Motor neuron (in vitro differentiated cells): ENCODE measurements at regions not wholly inside any gene's neighbourhood (a gene's known extent, or its start where the extent isn't known, plus 50 kb on each side); places are given as distances from the start of the nearest gene placed in this dataset.

Experiments
- ATAC-seq, 8 experiments: fragments of 200-7000 bp; cut with Tn5 transposase; replicated peaks in 6 of 8; 2 replicates each; pipeline ENCODE4 v1.8.0; 2021; ENCODE audit warnings: mild to moderate bottlenecking in 8 of 8, moderate library complexity in 8 of 8
- H3K27ac ChIP-seq, 2 donors: fragments of 250-450 bp; sonication (Bioruptor Pico); 2 replicates each; pipeline ENCODE4 v1.9.0; 2021; ENCODE audit warnings: antibody characterized with exemption in 2 of 2, mild to moderate bottlenecking in 2 of 2, moderate library complexity in 1 of 2
- H3K4me1 ChIP-seq, 2 donors: fragments of 250-450 bp; sonication (Bioruptor Pico); replicated peaks in 1 of 2; 2 replicates each; pipeline ENCODE4 v1.6.1; 2021; ENCODE audit warnings: antibody characterized with exemption in 2 of 2, mild to moderate bottlenecking in 2 of 2, moderate library complexity in 1 of 2
- H3K4me3 ChIP-seq, 5 donors: fragments of 250-450 bp; sonication (Bioruptor Pico); 2 replicates each; pipeline ENCODE4 v1.9.0; 2021; ENCODE audit warnings: antibody characterized with exemption in 5 of 5, mild to moderate bottlenecking in 5 of 5, moderate library complexity in 4 of 5
- WGBS, 10 experiments: fragments of 450-650 bp; shearing (Covaris generic); methylation state at CpG; one replicate each; pipeline ENCODE4 v1.0.0; 2022; 5-methylcytosine and 5-hydroxymethylcytosine counted together
- in situ Hi-C, 9 experiments: fragments of 400-800 bp; cut with MboI; loops; one replicate each; pipeline ENCODE4 v1.15.0; 2021; ENCODE audit warnings: low sequenced_read_pairs in 9 of 9, low pct_unique_long_range_greater_than_20kb in 2 of 9; ENCODE audit not compliant: unreplicated experiment in 9 of 9

DNA sequence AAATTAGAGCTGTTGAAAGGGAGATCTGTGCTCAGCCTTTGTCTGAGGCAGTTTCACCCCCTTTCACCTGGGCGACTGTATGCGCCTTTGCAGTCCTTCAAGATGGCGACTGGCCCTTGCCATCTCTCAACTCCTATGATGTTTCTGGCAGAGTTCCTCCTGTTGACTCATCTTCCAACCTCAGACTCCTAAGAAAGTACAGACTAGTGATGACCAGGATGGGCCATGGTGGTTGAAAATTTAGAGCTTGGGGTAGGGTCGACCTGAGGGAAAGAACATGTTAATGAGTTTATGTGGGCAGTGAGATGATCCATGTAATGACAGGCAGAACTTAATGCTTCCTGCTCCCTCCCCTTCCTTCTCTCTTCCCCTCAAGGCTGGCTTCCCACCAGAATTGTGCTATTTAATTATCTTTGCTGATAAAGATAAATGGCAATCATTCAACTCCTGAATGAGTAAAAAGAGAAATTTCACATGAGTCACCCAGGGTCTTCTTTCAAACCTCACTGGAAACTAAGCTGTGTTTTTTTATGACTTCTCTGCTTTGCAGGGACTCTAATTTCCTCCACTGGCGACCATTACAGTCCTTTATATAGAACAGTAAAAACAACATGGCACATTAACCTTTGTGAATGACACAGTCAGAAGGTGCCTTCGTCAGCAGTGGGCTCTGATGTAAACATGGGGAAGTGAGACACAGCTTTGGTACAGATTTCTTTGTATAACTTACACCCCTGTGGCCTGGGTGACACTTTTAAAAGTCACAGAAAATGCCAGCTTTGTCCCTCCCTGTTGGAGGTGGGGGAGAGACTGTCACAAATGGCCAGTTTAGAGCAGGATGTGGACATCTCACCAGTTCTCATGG, 103.5 kb downstream of the SCP2D1 start:
- ATAC-seq: peak in 5 of 8 experiments; percentile 69 to 93 (median 83)
- no peak overlapping the region for H3K4me3 ChIP-seq
- in situ Hi-C loops: loop anchor here in 1 of 9 experiments (25.0 kb wide), 1 partner anchor 270 kb away; no protein-coding TSS in a partner anchor
- no peaks in the 10 kb centered on the region for H3K4me1 ChIP-seq
- no peak overlapping the region for H3K27ac ChIP-seq
- 34 to 77% (median 52%) methylated on average over 1 to 5 of the region's 6 CpGs; no CpG with 5 or more reads in 1 of the 10 experiments for WGBS, 10 experiments

DNA sequence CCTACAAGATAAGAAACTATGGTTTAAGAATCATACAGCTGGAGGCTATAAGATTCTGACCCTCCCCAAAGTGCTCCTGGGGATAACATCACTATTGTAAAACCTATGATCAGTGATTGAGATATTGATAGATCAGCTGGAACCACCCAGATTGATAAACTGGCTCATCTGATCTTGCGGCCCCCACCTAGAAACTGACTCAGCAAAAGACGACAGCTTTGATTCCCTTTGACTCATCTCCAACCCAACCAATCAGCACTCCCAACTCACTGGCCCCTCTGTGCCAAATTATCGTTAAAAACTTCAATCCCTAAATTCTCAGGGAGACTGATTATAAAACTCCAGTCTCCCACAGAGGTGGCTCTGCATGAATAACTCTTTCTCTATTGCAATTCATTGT, 106.4 kb downstream of the SCP2D1 start:
- in situ Hi-C loops: loop anchor here in 1 of 9 experiments (25.0 kb wide), 1 partner anchor 267 kb away; no protein-coding TSS in a partner anchor

DNA sequence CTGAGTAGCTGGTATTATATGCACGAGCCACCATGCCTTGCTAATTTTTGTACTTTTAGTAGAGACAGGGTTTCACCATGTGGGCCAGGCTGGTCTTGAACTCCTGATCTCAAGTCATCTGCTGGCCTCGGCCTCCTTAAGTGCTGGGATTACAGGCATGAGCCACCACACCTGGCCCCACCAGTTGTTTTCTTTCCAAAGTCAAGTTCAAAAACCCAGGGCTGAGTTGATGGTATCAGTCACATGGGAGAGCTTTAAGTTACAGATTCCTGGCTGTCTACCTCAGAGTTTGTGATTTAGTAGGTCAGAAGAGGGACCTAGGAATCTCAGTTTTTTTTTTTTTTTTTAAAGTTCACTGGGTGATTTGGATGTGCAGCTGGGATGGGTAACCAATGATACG, 107.7 kb downstream of the SCP2D1 start:
- ATAC-seq: no peak
- H3K27ac ChIP-seq: no peak overlapping the region
- in situ Hi-C loops: loop anchor here in 1 of 9 experiments (25.0 kb wide), 1 partner anchor 266 kb away; no protein-coding TSS in a partner anchor
- no peaks in the 10 kb centered on the region for H3K4me1 ChIP-seq
- no peak overlapping the region for H3K4me3 ChIP-seq
- WGBS, 10 experiments: 40 to 100% (median 80%) methylated on average over 1 to 3 of the region's 3 CpGs; no CpG with 5 or more reads in 1 of the 10 experiments

More for the DNA sequence above, 106.4 kb downstream of the SCP2D1 start:
- H3K27ac ChIP-seq: no peak overlapping the region
- no peaks in the 10 kb centered on the region for H3K4me1 ChIP-seq
- WGBS, 10 experiments: 20 to 100% (median 85%) methylated on average over 1 to 3 of the region's 3 CpGs
- ATAC-seq: no peak
- H3K4me3 ChIP-seq: no peak overlapping the region

DNA sequence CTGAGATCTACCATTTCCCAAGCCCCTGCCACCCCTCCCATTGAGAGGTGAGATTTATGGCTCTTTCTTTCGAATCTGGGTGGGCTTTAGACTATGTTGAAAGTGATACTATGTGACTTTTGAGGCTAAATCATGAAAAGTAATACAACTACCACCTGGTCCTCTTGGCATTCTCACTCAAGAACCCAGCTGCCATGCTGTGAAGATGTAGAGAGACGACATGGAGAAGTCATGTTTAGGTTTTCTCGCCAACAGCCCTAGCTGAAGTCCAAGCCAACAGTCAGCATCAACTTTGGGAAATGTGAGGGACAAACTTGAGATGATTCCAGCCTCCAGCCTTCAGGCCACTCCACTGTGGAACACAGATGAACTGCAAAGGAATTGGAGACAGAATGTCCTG, 108.7 kb downstream of the SCP2D1 start:
- Histone ChIP-seq H3K27ac (no peak overlapping the region), H3K4me3 (no peak overlapping the region), H3K4me1 (no peaks in the 10 kb centered on the region)
- ATAC-seq: no peak
- in situ Hi-C loops: loop anchor here in 1 of 9 experiments (25.0 kb wide), 1 partner anchor 265 kb away; no protein-coding TSS in a partner anchor
- WGBS, 10 experiments: 0 to 80% (median 42%) methylated on average over 1 to 3 of the region's 3 CpGs; no CpG with 5 or more reads in 2 of the 10 experiments

DNA sequence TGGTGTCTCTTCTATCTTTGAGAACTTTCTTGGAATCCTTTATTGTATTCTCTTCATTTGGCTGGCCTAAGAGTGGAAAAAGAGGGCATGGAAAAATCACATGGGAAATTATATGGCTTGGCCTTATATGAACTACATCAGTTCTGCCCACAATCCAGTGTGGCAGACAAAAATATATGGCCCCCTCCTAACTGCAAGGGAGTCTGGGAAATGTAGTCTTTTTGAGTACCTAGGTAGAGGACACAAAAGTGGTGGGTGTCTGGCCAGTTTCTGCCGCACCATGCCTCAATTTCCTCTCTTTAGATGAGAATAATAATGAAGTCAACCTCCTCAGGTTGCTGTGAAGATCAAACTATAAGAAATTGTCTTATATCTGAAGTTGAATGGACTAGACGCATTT, 109.3 kb downstream of the SCP2D1 start:
- ATAC-seq: no peak
- 0 to 100% (median 86%) methylated on average over 1 to 2 of the region's 2 CpGs; no CpG with 5 or more reads in 4 of the 10 experiments for WGBS, 10 experiments
- in situ Hi-C loops: loop anchor here in 1 of 9 experiments (25.0 kb wide), 1 partner anchor 264 kb away; no protein-coding TSS in a partner anchor
- H3K27ac ChIP-seq: no peak overlapping the region
- no peaks in the 10 kb centered on the region for H3K4me1 ChIP-seq
- H3K4me3 ChIP-seq: no peak overlapping the region

DNA sequence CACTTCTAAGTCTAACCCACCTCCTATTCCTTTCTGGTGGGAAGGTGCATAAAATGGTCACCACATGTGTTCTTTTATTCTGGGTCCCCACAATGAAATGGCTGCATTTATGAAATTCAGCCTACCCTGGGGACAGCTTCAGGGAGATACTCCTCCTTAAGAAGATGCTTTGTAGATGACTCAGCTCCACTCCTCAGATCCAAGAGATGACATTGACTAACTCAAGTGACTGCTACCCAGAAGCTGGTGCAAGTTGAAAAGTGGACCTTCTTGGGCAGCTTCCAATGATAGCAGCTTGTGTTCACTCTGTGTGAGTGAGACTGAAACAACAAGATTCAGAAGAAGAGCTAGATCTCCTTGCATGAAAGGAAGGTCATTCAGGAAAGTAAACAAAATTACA, 113.4 kb downstream of the SCP2D1 start:
- no peak overlapping the region for H3K27ac ChIP-seq
- no peaks in the 10 kb centered on the region for H3K4me1 ChIP-seq
- in situ Hi-C loops: no loop called here
- peak in 2 of 8 experiments; percentile 74 to 76 for ATAC-seq
- H3K4me3 ChIP-seq: no peak overlapping the region

DNA sequence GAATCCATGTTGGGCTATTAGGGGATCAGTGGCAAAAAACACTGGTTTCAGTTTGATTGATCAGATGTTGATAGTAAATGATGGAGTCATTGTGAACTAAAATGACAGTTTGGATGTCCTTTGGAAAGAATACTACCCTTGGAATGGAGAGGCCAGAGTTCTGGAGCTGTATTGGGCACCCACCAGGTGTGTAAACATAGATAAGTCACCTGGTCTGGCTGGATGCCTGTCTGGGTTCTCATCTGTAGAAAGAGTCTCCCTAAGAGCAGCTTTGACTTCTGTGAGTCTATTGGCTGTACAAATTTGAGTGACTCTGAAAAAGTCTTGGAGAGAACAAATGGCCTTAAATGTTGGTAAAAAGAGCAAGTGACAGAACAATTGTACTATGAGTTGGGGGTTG, 115.0 kb downstream of the SCP2D1 start:
- no peak overlapping the region for H3K27ac ChIP-seq
- ATAC-seq: no peak
- H3K4me1 ChIP-seq: no peaks in the 10 kb centered on the region
- in situ Hi-C loops: no loop called here
- no peak overlapping the region for H3K4me3 ChIP-seq

DNA sequence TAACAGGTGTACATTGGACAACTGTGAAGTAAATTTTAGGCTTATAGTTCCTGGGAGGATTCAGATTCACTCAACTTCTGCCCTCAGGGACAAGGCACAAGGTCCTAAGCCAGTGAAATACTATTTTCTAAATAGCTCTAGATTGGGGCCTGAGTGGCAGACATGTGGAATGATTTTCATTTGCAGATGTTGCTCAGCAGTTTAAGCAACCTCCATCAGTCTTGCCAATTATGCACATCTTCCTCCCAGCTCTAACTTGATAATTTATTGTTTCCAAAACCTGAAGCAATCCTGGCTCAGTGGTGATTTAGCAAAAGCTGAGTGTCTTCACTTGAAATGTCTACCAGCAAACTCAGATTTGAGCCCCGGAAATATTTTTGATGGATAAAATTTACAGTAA, 116.2 kb downstream of the SCP2D1 start:
- H3K27ac ChIP-seq: no peak overlapping the region
- no peak overlapping the region for H3K4me3 ChIP-seq
- in situ Hi-C loops: no loop called here
- WGBS, 10 experiments: 0 to 100% (median 42%) methylated on average over 1 of the region's 1 CpG; no CpG with 5 or more reads in 4 of the 10 experiments
- ATAC-seq: peak in 2 of 8 experiments; percentile 52 to 63
- H3K4me1 ChIP-seq: no peaks in the 10 kb centered on the region

DNA sequence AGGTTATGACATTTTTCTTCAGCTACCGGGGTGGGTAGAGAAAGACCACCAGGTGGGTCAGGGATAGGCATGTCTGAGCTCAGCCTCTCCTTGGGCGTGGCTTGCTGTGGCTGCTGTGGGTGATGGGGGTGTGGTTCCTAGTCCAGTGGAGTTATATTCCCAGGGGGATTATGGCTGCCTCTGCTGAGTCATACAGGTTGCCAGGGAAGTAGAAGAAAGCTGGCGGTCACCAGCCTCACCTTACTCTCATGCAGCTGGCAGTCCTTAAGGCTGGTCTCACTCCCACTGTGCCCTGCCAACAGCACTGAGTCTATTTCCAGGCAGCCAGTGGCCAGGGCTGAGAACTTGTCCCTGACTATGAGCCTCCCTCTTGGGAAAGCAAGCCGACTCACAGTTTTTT, 130.0 kb downstream of the SCP2D1 start:
- 10 to 86% (median 83%) methylated on average over 1 to 2 of the region's 4 CpGs; no CpG with 5 or more reads in 6 of the 10 experiments for WGBS, 10 experiments
- peak in 2 of 8 experiments; percentile 50 to 54 for ATAC-seq
- in situ Hi-C loops: no loop called here

DNA sequence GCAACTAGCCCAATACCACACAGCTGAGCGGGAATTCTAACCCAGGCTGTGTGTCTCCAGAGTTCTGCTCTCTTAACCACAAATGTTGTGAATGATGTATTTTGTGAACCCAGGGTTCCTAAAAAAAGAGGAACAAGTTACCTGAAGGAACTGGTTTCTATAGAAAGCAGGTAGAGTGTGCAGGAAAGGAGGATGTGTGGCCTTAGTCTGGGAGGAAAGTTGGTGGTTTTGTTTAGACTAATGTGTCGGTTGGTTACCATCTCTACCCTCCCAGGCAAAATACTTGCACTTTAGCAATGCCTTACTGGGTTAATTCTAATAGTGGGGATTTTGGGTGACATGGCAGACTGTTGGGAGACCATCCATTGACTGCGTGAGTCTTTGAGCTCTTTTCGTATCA, 143.3 kb downstream of the SCP2D1 start:
- WGBS, 10 experiments: 20 to 100% (median 52%) methylated on average over 1 to 4 of the region's 4 CpGs; no CpG with 5 or more reads in 1 of the 10 experiments

More for the DNA sequence above, 130.0 kb downstream of the SCP2D1 start:
- no peaks in the 10 kb centered on the region for H3K4me1 ChIP-seq
- H3K27ac ChIP-seq: no peak overlapping the region
- no peak overlapping the region for H3K4me3 ChIP-seq

DNA sequence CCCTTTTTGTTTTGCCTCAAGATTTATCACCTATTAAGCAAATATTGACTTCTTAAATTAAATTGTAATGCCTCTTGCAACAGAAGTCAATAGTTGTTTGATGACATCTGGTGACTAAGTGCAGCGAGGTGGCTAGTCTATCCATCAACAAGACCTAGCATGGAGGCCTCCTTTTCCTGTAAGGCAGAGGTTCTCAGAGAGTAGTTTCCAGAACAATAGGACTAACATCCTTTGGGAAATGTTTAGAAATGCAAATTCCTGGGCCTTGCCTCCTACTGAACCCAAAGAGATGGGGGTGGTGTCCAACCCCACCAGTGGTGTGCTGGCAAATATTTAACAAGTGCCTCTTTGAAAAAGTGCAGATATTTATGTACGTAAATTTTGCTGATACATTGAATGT, 143.7 kb downstream of the SCP2D1 start:
- Histone ChIP-seq H3K4me3 (no peak overlapping the region), H3K4me1 (peaks cover 0 to 9% of the 10 kb centered on the region in 2 donors), H3K27ac (no peak overlapping the region)
- in situ Hi-C loops: no loop called here
- peak in 1 of 8 experiments; percentile 24 for ATAC-seq
- WGBS, 10 experiments: 0 to 63% (median 50%) methylated on average over 1 to 2 of the region's 2 CpGs; no CpG with 5 or more reads in 1 of the 10 experiments

More for the DNA sequence above, 143.3 kb downstream of the SCP2D1 start:
- Histone ChIP-seq H3K27ac (no peak overlapping the region), H3K4me1 (peaks cover 0 to 9% of the 10 kb centered on the region in 2 donors), H3K4me3 (no peak overlapping the region)
- no peak for ATAC-seq
- in situ Hi-C loops: no loop called here

DNA sequence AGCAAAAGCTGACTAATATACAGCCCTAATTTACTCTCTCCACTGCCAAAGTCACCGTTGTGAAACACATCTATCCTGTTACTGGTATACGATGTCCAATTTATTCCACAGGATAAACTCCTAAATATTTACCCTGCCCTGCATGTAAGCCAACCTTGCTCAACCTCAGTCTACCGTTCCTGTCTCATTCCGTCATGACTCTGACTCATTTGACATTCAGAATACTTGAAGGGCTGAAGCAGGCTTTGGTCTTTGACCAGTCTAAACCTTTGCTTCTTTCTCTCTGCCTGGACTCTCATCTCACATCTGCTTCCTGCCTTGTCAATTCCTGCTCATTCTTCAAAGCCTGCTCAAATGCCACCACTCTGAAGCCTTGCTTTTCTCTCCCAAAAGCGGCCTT, 157.5 kb downstream of the SCP2D1 start:
- in situ Hi-C loops: no loop called here
- no peak for ATAC-seq
- 47 to 94% (median 75%) methylated on average over 1 to 5 of the region's 5 CpGs for WGBS, 10 experiments
- no peak overlapping the region for H3K4me3 ChIP-seq
- no peaks in the 10 kb centered on the region for H3K4me1 ChIP-seq
- H3K27ac ChIP-seq: no peak overlapping the region

DNA sequence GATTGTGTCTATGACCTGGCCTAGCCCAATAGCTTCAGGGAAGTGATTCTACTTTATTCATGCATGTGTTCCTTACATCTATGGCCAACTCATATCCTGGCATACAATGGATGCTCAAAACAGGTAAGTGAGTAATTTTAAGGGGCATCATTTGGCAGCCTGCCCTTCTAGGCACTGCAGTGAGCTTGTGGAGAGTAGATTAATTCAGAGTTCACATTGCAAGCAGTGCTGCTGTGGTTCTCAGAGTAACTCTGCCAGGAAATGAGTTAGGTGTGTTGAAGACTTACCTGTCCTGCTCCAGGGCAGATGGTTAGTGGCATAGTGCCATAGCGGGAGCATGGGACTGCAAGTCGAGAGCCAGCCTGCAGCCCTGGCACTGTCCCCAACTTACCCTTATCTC, 158.0 kb downstream of the SCP2D1 start:
- ATAC-seq: no peak
- 42 to 88% (median 75%) methylated on average over 1 to 2 of the region's 2 CpGs; no CpG with 5 or more reads in 6 of the 10 experiments for WGBS, 10 experiments
- Histone ChIP-seq H3K4me1 (no peaks in the 10 kb centered on the region), H3K4me3 (no peak overlapping the region), H3K27ac (no peak overlapping the region)
- in situ Hi-C loops: no loop called here
